ENCODE measurements at regions not wholly inside any gene's neighbourhood (a gene's known extent, or its start where the extent isn't known, plus 50 kb on each side); places are given as distances from the start of the nearest gene placed in this dataset.
"Not testable (repeated sequence)": the region's sequence is repeated elsewhere in the genome, so short reads cannot be mapped to it uniquely, and the experiment has no call there.

DNA sequence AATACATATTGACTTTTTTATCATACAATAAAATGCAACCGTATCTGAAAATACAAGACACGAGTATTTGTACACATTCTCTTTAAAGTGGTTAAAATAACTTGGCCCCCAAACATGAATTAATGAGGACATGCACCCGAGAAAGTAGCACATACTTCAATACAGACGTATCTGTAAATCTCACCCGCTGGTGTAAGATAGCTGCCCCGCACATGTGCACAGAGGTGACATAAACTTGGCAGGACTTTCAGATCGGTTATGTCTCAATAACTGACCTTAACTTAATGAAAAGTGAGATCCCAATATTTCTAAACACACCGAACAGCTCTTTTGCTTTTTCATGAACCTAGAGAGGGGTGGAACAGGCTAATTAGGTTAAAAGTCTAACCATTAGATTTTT is 91.5 kb upstream of the RPS6KA2 start:
- DNase-seq, result no peak

DNA sequence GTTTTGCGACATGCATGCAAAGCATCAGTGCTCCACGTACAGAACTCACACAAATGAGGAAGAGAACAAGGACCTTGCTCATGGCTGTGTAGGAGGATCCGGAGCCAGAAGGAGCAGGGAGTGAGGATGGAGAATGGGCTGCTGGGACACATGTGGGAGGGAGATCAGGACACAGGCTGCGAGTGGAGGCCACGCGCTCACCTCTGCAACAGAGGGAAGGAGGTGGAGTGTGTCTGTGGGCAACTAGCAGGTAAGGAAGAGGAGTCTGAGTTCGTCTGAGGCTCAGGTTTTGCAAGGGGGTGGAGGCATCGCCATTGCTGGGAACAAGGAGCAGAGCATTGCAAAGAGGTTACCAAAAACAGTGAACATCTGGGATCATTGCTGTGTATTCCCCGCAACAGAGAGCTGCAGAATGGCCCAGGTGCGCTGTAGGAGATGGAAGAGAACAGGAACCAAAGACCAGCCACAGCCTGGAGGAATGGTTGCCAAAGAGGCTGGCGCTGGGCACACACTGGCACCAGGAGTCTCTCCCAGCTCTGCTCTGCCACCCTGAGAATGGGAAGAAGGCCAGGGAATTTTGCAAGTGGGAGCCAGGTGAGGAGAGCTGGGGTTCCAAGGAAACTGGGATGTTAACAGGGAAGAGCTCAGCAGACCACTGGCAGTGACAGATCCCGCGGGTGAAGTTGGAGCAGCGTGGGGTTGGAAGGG is 90.0 kb upstream of the RPS6KA2 start:
- DNase-seq, result no peak

DNA sequence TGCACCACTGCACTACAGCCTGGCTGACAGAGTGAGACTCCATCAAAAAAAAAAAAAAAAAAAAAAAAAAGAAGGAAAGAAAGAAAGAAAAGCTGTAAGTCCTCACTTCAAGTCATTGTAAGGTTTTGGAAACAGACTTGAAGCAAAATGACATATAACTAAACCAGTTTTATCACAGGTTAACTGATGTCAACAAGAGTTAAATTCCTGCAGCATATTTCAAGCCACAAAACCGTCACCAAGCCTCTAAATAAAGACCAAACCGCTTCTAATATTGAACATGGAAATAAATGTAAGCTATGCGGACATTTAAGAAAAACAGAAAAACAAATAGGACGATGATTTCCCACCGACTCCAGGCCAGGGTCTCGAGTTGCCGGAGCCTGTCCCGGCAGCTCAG is 88.9 kb upstream of the RPS6KA2 start:
- no peak for DNase-seq

DNA sequence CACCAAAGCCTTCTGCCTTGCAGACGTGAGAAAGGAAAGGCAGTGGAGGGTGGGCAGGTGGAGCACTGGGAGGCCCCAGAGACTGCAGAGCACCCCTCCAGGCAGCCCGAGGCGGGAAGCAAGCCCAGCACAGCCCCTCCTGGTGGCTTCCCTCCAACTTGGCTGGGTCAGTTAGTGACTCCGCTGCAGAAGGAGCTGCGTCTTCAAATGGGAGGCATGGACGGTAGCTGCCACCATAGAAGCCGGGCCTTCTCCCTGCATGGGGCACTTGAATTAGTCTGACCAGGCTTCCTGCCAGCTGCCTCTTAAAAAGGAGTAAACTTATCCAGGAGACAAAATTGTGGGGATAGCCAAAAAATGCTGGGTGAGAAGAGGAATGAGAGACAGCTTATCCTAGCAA is 88.0 kb upstream of the RPS6KA2 start:
- no peak for DNase-seq

DNA sequence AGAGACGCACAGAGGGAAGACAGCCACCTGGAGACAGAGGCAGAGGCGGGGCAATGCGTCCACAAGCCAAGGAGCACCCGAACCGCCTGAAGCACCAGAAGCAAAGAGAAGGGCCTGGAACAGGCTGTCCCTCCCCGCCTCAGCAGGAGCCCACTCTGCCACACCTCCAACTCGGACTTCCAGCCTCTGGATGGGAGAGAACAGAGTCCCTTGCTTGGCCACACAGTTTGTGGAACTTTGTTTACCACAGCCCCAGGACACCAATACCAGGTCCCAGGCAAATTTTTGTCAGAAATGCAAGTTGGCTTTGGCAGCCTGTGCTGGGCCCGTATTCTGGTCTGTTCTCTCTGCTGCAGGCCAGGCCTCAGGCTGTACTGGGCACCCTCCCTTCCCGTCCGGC is 87.5 kb upstream of the RPS6KA2 start:
- no peak for DNase-seq

GRCh38 chr6:166714187-166714510 is 87.1 kb upstream of the RPS6KA2 start:
- no peak for DNase-seq

GRCh38 chr6:166713434-166714186 is 86.6 kb upstream of the RPS6KA2 start:
- no peak for DNase-seq

DNA sequence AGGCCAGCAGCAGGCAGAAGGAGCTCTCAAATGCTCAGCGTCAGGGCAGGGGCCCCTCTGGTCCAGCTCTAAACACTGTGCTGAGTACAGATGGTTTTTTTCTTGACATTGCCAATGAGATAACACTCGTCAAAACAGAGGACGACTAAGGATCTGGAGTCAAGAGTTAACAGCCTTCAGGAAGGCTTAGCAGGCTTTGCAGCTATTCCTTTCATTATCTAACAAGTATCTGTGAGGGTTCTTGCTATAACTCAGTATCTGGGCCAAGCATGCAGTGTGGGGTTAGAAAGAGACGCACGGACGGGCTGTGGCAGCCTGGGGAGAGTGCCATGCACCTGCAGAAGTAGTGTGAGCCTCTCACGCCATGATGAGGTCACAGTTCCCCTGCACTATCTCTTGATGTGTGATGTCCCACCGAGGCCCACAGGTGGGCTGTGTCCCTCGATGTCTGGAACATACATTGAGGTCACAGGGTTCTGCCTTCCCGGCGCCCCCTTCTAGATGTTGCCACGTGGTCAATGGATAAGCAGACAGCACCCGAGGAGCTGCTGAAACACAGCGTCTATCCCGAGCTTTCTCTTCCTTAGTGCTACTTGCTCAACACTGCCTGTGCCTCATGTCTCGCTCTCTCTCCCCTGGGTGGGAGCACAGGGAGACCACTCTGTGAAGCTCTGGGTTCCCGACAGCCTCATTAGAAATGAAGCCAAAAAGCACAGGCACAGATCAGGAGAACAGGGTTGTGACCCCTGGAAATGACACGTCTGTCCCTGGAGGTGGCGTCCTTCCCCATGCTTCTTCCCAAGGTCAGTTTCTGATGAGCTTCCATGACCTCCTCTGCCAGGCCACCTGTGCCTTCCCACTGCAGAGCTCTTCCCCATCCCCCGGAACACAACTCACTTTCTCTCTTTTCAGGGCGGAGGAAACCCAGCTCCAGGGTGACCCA is 85.5 kb upstream of the RPS6KA2 start:
- DNase-seq, result no peak

DNA sequence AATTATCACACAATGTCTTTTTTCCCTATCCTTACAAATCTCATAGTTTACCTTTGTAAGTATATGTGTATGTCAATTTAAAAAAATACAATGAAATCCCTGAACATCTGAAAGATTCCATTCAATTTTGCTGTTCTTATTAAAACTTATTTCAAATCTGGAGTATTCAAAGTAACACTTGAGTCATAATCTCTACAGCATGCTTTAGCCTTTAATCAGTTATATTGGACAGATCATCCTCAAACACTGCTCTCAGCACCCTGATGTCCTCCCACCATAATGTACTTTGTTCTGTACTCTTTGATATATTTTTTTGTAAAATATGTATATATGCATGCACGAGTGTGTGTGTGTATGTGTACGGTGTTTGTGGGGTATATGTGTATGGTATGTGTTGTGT is 83.0 kb upstream of the RPS6KA2 start:
- no peak for DNase-seq

DNA sequence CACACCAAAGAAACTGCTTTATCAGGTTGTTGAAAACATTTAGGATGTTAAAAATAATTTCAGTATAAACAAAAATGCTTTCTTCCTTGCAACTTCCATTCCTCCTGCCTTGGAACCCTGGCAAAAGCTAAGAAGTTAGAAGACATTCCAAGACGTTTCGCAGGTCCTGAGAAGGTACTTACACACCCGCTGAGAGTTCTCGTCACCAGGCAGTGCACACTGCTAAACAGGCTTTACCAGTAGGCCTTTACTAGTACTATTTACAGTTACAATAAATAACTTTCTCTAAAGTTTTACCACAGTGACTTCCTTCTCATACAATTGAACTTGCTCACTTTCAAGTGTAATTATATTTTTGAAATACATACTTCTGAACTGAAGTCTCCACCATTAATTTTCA is 81.4 kb upstream of the RPS6KA2 start:
- DNase-seq, result no peak

DNA sequence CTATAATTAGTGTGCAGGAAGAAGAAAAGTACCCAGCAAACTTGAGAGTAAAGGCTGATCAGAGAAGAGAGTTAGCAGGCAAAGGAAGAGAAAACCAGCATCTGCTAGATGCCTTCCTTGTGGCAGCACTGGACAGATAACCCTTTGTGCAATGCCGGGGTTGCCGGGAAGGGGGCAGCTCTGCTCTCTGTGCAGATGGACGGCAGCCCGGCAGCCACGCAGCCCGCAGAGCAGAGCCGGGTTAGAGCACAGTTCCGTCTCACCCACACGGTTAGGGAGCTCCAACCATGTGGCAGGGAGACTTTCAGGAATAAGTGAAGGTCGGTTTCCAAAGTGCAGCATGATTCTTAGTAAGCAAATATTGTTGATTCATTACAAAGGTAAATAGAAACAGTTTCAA is 80.0 kb upstream of the RPS6KA2 start:
- peak; percentile 35 for DNase-seq

GRCh38 chr6:166705069-166705468 is 78.0 kb upstream of the RPS6KA2 start:
- DNase-seq, result no peak

- DNase-seq, result no peak
These were observed 77.1 kb upstream of the RPS6KA2 start for GRCh38 chr6:166704171-166704570.

GRCh38 chr6:166703149-166703710 is 76.2 kb upstream of the RPS6KA2 start:
- no peak for DNase-seq

DNA sequence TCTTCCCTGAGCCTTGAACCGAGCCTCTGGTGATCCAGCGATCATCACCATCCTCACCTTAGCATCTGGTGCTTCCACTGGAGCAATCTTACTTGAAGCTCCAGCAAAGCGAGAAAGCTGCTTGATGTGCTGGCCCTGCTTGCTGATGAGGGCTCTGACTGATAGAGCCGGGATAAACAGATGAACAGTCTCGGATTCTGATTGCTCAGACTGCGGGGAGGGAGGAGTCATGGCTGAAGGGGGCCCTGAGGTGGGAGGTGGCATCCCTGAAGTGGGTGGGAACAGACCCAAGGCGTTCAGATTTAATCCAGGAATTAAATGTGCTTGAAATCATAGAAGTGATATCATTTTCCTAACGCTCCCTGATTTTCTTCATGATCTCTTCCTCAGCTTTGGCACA is 74.4 kb upstream of the RPS6KA2 start:
- not testable (repeated sequence) for DNase-seq

GRCh38 chr6:166700871-166701270 is 73.8 kb upstream of the RPS6KA2 start:
- DNase-seq, result not testable (repeated sequence)

GRCh38 chr6:166697113-166697512 is 70.1 kb upstream of the RPS6KA2 start:
- no peak for DNase-seq

GRCh38 chr6:166693880-166694279 is 66.8 kb upstream of the RPS6KA2 start:
- no peak for DNase-seq

DNA sequence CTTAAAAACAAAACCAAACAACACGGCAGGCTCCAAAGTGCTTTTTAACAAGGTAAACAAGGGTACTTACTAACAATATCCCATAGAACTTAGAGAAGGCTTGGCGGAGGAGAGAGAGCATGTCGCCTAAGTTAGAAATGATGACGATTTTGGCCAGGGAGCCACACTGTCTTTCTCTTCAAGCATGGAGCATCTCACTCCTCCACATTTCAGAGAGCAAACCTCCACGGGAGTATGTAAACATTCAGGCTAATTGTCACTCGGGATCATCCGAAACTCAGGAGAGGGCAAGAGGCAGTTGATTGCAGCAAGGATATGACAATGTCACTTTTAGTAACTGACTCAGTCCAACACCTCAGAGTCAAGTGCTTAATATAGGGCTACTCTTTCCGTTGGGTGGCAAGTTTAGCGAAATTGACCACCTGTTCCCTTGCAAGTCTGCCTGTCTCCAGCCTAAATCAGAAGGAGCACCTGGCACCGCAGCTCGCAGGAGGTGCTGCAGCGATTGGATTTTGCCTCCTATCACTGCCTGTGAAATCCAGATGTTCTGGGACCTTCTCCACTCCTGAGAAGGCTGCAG is 65.8 kb upstream of the RPS6KA2 start:
- DNase-seq, result no peak

GRCh38 chr6:166691746-166692145 is 64.7 kb upstream of the RPS6KA2 start:
- DNase-seq, result no peak

DNA sequence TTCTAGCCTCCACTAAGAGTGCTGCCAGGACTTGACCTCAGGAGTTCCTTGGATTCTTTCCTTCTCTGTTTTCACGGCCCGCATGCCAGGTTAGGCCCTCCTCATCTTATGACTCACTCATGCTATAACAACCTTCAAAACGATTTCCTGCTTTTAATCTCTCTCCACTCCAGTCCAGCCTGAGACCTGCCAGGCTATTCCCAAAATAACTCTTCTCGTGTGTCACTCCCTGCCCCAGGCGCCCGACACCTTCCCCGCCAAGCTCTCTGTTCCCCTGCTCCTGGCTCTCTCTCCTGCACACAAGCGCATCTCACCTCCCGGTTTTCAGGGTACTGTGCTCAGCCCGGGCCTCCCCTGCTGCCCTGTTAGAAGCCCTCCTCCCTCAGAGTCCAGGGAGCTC is 64.1 kb upstream of the RPS6KA2 start:
- no peak for DNase-seq

DNA sequence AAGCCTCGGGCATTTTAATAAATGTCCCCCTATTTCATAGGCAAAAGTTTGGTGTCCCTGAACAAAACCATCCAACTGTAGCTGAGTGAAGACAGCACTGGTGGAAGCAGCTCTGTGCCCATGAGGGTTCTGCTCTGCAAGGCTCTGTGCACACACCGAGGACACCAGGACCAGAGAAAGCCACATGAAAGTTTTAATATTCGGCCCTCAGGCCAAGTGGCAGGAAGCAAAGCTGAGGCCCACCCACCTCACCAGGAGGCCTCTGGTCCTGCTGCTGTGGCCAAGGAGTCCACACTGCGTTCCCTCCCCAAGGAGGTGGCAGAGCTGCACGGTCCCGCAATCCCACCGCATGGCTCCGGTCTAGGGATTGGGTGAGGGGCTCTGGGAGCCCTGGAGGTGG is 62.6 kb upstream of the RPS6KA2 start:
- DNase-seq, result no peak

- no peak for DNase-seq
These were observed 61.9 kb upstream of the RPS6KA2 start for GRCh38 chr6:166688901-166689300.

Data from activated CD4-positive, alpha-beta T cell treated with anti-CD3 and anti-CD28 coated beads, Interleukin-10, Interleukin-2, amounts not matched to agents 100 ng/mL and 50 ng/mL, durations not matched to agents 16 hours and 8 hours (primary cell).